OCI-LY3 (cell line): ENCODE measurements at regions not wholly inside any gene's neighbourhood (a gene's known extent, or its start where the extent isn't known, plus 50 kb on each side); places are given as distances from the start of the nearest gene placed in this dataset.

Source experiments
- EZH2phosphoT487 ChIP-seq: fragments of 200-600 bp; shearing (Covaris generic); IDR thresholded peaks from 2 replicates; pipeline ENCODE4 v1.6.1; 2018; ENCODE audit warnings: antibody characterized with exemption, mixed run types, low read depth
- TF ChIP-seq, protein P1 (sequence below): fragments of 200-600, 300-600 bp; sonication (generic); IDR thresholded peaks from 2 replicates; pipeline ENCODE4 v1.5.1; 2014; ENCODE audit warnings: antibody characterized with exemption, low read length, low read depth

DNA sequence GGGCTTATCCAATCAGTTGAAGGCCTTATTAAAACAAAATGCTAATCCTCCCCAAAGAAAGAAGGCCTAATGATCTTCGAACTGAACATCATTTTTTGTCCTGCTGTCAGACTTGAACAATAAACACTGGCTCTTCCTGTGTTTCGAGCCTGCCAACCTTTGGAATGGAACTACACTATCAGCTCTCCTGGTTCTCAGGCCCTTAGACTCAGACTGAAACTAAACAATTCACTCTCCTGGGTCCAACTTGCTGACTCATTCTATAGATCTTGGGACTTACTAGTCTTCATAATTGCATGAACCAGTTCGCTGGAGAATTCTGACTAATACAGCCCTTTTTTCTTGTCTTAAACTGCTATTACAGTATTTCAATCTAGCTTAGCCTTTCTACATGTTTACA lies 235.2 kb downstream of the LNPK start:
- TF ChIP-seq, protein P1, sequence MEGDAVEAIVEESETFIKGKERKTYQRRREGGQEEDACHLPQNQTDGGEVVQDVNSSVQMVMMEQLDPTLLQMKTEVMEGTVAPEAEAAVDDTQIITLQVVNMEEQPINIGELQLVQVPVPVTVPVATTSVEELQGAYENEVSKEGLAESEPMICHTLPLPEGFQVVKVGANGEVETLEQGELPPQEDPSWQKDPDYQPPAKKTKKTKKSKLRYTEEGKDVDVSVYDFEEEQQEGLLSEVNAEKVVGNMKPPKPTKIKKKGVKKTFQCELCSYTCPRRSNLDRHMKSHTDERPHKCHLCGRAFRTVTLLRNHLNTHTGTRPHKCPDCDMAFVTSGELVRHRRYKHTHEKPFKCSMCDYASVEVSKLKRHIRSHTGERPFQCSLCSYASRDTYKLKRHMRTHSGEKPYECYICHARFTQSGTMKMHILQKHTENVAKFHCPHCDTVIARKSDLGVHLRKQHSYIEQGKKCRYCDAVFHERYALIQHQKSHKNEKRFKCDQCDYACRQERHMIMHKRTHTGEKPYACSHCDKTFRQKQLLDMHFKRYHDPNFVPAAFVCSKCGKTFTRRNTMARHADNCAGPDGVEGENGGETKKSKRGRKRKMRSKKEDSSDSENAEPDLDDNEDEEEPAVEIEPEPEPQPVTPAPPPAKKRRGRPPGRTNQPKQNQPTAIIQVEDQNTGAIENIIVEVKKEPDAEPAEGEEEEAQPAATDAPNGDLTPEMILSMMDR = no peak
- TF ChIP-seq EZH2phosphoT487 = no peak
